ENCODE measurements at regions not wholly inside any gene's neighbourhood (a gene's known extent, or its start where the extent isn't known, plus 50 kb on each side); places are given as distances from the start of the nearest gene placed in this dataset.

DNA sequence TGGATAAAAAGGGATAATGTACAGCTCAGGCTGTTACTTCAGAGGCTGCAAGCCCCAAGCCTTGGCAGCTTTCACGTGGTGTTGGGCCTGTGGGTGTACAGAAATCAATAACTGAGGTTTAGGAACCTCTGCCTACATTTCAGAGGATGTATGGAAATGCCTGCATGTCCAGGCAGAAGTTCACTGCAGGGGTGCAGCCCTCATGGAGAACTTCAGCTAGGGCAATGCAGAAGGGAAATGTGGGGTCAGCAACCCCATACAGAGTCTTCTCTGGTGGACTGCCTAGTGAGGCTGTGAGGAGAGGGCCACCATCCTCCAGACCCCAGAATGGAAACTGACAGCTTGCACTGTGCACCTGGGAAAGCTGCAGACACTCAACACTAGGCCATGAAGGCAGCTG lies 1350.3 kb downstream of the ROBO2 start:
- CTCF ChIA-PET, result no interaction called here
- H3K4me3 Mint-ChIP-seq, result no peak overlapping the region
- H3K36me3 Mint-ChIP-seq (ENCODE audit: low read depth), result no peaks in the 10 kb centered on the region
- no peak for DNase-seq
- no peak overlapping the region for H3K27ac Mint-ChIP-seq
- peaks cover 27% of the 10 kb centered on the region for H3K9me3 Mint-ChIP-seq
- POLR2A ChIA-PET, result no interaction called here
- no peaks in the 10 kb centered on the region for H3K27me3 Mint-ChIP-seq
- H3K4me1 Mint-ChIP-seq, result no peaks in the 10 kb centered on the region

DNA sequence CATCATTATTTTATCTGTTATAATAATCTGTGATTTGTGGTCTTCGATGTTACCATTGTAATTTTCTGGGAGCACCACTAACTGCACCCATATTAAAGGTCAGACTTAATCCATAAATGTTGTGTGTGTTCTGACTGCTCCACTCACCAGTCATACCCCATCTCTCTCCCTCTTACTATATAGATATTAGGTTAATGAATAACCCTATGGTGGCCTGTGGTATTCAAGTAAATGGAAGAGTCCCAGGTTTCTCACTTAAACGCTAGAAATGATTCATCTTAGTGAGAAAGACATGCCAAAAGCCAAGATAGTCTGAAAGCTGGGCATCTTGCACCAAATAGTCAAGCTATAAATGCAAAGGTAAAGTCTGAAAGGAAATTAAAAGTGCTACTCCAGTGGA lies 1358.5 kb downstream of the ROBO2 start:
- ChIA-PET CTCF (no interaction called here), POLR2A (no interaction called here)
- Mint-ChIP-seq H3K4me3 (no peak overlapping the region), H3K36me3 (ENCODE audit: low read depth) (no peaks in the 10 kb centered on the region), H3K27me3 (no peaks in the 10 kb centered on the region), H3K9me3 (no peaks in the 10 kb centered on the region), H3K4me1 (no peaks in the 10 kb centered on the region), H3K27ac (no peak overlapping the region)
- no peak for DNase-seq

DNA sequence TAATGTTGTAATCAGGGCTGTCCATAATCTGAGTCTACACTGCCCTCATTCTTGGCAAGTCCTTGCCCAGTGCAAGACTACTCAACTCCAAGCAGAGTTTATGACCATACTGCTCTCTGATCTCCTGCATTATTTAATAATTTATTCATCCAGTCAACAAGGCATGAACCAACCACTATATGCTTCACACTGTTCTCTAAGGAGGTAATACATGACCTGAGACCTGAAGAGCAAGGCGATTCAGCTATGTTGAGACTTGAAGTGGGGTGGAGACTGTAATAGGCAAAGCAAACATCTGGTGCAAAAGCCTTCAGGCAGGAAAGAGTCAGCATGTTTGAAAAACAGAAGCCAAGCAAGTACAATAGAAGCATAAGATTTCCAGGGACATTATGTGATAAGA lies 1362.8 kb downstream of the ROBO2 start:
- no peak overlapping the region for H3K27ac Mint-ChIP-seq
- H3K4me3 Mint-ChIP-seq, result no peak overlapping the region
- DNase-seq, result no peak
- H3K27me3 Mint-ChIP-seq, result no peaks in the 10 kb centered on the region
- H3K4me1 Mint-ChIP-seq, result no peaks in the 10 kb centered on the region
- POLR2A ChIA-PET, result no interaction called here
- CTCF ChIA-PET, result no interaction called here
- no peaks in the 10 kb centered on the region for H3K36me3 Mint-ChIP-seq (ENCODE audit: low read depth)
- no peaks in the 10 kb centered on the region for H3K9me3 Mint-ChIP-seq

DNA sequence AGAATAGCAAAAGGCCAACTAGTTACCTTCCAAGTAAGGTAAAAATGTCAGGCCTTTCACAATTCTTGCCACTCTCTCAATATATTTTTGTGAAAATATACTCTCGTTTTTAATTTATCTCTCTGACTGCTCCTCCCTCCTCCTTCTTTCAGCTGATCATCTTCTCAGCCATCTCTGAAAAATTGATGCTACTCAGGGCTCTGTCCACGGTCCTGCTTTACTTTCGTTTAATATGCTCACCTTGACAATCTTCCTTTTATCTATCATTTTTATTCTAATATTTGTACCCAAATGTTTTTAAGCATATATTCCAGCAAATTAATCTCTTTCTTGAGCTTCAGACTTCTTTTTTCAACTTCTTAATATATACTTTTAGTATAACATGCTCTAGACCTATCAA lies 1362.1 kb downstream of the ROBO1 start:
- no peak overlapping the region for H3K27ac Mint-ChIP-seq
- H3K27me3 Mint-ChIP-seq, result no peaks in the 10 kb centered on the region
- DNase-seq, result no peak
- ChIA-PET POLR2A (no interaction called here), CTCF (no interaction called here)
- no peak overlapping the region for H3K4me3 Mint-ChIP-seq
- H3K9me3 Mint-ChIP-seq, result peaks cover 2% of the 10 kb centered on the region
- no peaks in the 10 kb centered on the region for H3K36me3 Mint-ChIP-seq (ENCODE audit: low read depth)
- no peaks in the 10 kb centered on the region for H3K4me1 Mint-ChIP-seq

- Mint-ChIP-seq H3K27ac (no peak overlapping the region), H3K36me3 (ENCODE audit: low read depth) (no peaks in the 10 kb centered on the region), H3K4me3 (no peak overlapping the region), H3K27me3 (no peaks in the 10 kb centered on the region), H3K4me1 (no peaks in the 10 kb centered on the region), H3K9me3 (peaks cover 2% of the 10 kb centered on the region)
- ChIA-PET POLR2A (no interaction called here), CTCF (no interaction called here)
- no peak for DNase-seq
Measured at GRCh38 chr3:78406396-78406795, 1361.4 kb downstream of the ROBO1 start.

- no peaks in the 10 kb centered on the region for H3K27me3 Mint-ChIP-seq
- ChIA-PET POLR2A (no interaction called here), CTCF (no interaction called here)
- no peak overlapping the region for H3K4me3 Mint-ChIP-seq
- H3K36me3 Mint-ChIP-seq (ENCODE audit: low read depth), result no peaks in the 10 kb centered on the region
- DNase-seq, result no peak
- peaks cover 2% of the 10 kb centered on the region for H3K9me3 Mint-ChIP-seq
- no peak overlapping the region for H3K27ac Mint-ChIP-seq
- H3K4me1 Mint-ChIP-seq, result no peaks in the 10 kb centered on the region
Measured at GRCh38 chr3:78410077-78410476, 1357.7 kb downstream of the ROBO1 start.

DNA sequence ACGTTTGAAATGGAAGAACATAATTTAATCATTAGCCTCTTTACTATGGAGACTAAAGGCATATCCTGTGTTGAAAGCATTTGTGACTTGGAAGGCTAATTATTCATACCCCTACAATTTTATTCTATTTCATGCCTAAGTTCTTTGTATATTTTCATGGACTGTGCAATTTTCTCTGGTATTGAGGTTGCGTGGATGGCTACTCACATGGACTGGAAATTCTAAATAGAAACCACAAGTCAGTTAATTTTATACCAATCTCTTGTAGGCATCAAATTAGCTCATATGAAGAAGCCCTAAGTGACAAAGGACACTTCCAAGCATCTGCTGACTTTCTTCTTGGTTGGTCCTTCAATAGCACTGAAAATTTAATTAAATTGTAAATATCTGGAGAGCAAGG lies 1353.5 kb downstream of the ROBO1 start:
- ChIA-PET POLR2A (no interaction called here), CTCF (no interaction called here)
- H3K27me3 Mint-ChIP-seq, result no peaks in the 10 kb centered on the region
- H3K9me3 Mint-ChIP-seq, result peaks cover 5% of the 10 kb centered on the region
- no peaks in the 10 kb centered on the region for H3K4me1 Mint-ChIP-seq
- no peak overlapping the region for H3K4me3 Mint-ChIP-seq
- H3K27ac Mint-ChIP-seq, result no peak overlapping the region
- no peaks in the 10 kb centered on the region for H3K36me3 Mint-ChIP-seq (ENCODE audit: low read depth)
- no peak for DNase-seq

DNA sequence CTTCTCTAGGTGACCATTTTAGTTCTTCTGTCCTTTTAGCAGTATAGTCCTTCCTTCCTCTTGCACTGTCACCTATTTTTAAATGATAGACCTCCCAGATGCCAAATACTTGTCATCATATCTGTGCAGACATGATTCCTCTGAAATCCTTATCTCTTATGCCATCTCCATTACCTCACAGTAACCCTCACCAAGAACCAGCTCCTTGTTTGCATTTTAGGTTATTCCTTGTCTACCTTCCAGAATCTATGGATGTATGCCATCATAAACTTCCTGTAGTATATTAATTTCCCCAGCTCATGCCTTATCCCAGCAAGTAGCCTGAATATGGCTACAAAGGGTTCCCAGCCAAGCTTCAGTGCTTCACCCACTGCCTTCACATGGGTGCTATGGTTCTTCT lies 1347.2 kb downstream of the ROBO1 start:
- H3K4me1 Mint-ChIP-seq, result no peaks in the 10 kb centered on the region
- no peak overlapping the region for H3K27ac Mint-ChIP-seq
- ChIA-PET CTCF (no interaction called here), POLR2A (no interaction called here)
- no peak overlapping the region for H3K4me3 Mint-ChIP-seq
- H3K9me3 Mint-ChIP-seq, result peaks cover 3% of the 10 kb centered on the region
- no peaks in the 10 kb centered on the region for H3K27me3 Mint-ChIP-seq
- no peaks in the 10 kb centered on the region for H3K36me3 Mint-ChIP-seq (ENCODE audit: low read depth)
- no peak for DNase-seq

GRCh38 chr3:78421247-78421966 lies 1346.4 kb downstream of the ROBO1 start:
- Mint-ChIP-seq H3K4me3 (no peak overlapping the region), H3K27ac (no peak overlapping the region), H3K4me1 (no peaks in the 10 kb centered on the region), H3K9me3 (no peaks in the 10 kb centered on the region), H3K36me3 (ENCODE audit: low read depth) (no peaks in the 10 kb centered on the region), H3K27me3 (no peaks in the 10 kb centered on the region)
- POLR2A ChIA-PET, result no interaction called here
- no peak for DNase-seq
- CTCF ChIA-PET, result no interaction called here

DNA sequence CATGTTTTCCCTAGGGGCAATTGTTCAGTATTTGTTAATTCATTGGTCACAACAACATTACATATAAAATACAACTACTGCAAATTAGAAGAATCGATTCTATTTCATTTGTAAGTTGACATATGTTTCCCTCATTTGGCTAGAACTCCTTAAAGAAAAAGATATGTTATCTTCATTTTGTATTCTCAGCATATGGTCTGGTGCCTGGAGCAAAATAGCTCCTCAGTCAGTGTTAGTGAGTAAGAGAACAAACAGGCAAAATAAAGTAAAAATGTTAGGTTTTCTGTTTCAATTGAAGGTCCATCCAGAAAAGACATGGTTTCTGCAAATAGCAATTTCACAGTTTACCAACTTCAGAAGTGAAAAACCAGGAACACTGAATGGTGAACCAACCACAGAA lies 1343.1 kb downstream of the ROBO1 start:
- Mint-ChIP-seq H3K9me3 (peaks cover 3% of the 10 kb centered on the region), H3K4me3 (no peak overlapping the region), H3K4me1 (no peaks in the 10 kb centered on the region), H3K36me3 (ENCODE audit: low read depth) (no peaks in the 10 kb centered on the region), H3K27me3 (no peaks in the 10 kb centered on the region), H3K27ac (no peak overlapping the region)
- ChIA-PET CTCF (no interaction called here), POLR2A (no interaction called here)
- DNase-seq, result no peak

DNA sequence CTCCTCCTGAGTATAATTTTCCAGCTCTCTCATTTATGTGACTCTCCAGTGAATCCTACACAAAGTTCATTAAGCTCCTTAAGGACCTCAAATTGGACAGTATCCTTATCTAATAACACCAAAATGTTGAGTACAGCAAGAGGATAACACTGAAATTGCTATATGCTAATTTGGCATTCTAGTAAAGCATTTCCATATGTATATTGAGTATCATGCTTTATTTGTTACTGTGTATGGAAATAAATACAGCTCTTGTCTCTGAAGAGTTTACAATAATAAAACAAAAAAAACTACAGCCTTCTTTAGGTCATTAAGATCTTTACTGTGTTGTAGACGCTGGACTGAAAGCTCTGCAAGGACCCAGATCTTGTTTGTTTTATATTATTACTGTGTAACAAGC lies 1341.3 kb downstream of the ROBO1 start:
- Mint-ChIP-seq H3K27ac (no peak overlapping the region), H3K4me1 (no peaks in the 10 kb centered on the region), H3K4me3 (no peak overlapping the region), H3K36me3 (ENCODE audit: low read depth) (no peaks in the 10 kb centered on the region), H3K9me3 (peaks cover 3% of the 10 kb centered on the region), H3K27me3 (no peaks in the 10 kb centered on the region)
- ChIA-PET POLR2A (no interaction called here), CTCF (no interaction called here)
- DNase-seq, result no peak

DNA sequence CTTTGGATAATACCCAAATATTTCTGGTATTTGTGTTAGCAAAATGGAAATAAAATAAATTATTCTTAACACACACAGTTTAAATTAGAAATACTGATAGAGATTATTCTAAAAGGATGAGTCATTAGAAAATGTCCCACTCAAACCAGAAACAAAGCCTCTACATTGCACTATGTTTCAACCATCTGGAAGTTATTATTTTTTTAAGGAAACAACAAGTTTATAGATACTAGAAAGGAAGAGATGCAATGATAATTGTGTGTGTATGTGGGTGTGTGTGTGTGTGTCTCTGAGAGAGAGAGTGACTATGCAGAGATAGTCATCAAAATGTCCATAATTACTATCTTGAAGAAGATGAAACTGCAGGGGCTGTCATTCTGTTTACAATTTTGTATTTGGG lies 1340.5 kb downstream of the ROBO1 start:
- ChIA-PET POLR2A (no interaction called here), CTCF (no interaction called here)
- H3K27me3 Mint-ChIP-seq, result no peaks in the 10 kb centered on the region
- no peaks in the 10 kb centered on the region for H3K4me1 Mint-ChIP-seq
- H3K36me3 Mint-ChIP-seq (ENCODE audit: low read depth), result no peaks in the 10 kb centered on the region
- H3K9me3 Mint-ChIP-seq, result peaks cover 3% of the 10 kb centered on the region
- H3K27ac Mint-ChIP-seq, result no peak overlapping the region
- H3K4me3 Mint-ChIP-seq, result no peak overlapping the region
- DNase-seq, result no peak

DNA sequence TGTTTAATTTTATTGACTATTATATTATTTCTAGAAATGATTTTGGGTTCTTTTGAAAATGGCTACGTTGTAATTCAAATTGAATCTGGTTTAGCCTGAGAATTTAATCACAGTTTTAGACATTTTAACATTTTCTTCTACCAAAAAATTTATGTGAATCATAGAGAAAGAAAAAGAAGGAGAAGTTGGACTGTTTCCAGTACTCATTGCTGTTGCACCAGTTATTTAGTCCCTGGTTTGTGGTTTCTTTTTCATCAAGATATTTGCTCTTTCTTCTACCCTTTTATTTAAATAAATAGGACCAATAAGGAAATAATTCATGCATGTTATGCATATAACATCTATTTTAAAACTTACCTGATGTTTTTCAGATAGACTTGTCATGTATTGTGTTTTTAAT lies 1337.1 kb downstream of the ROBO1 start:
- POLR2A ChIA-PET, result no interaction called here
- Mint-ChIP-seq H3K4me1 (no peaks in the 10 kb centered on the region), H3K27me3 (no peaks in the 10 kb centered on the region), H3K27ac (no peak overlapping the region), H3K36me3 (ENCODE audit: low read depth) (no peaks in the 10 kb centered on the region), H3K4me3 (no peak overlapping the region), H3K9me3 (peaks cover 3% of the 10 kb centered on the region)
- CTCF ChIA-PET, result no interaction called here
- no peak for DNase-seq

DNA sequence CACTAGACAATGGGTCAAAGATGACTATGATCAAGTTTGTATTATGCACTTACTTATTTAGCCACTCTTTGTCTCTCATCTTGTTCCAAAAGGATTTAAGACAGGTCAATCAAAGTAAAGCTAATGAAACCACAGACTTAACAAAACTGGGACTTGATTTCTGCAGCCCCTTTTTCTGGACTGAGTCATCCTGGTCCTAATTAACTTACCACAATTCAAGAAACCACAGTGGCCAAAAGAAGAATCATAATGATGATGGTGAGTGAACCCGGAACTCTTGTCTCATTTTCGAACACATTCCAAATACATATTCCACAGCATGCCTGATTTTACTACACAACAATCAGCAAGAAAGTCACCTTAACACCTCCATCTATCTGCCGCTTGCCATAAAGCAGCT lies 1333.0 kb downstream of the ROBO1 start:
- no peak for DNase-seq
- CTCF ChIA-PET, result no interaction called here
- Mint-ChIP-seq H3K4me1 (no peaks in the 10 kb centered on the region), H3K36me3 (ENCODE audit: low read depth) (no peaks in the 10 kb centered on the region), H3K9me3 (peaks cover 2% of the 10 kb centered on the region), H3K27me3 (no peaks in the 10 kb centered on the region), H3K27ac (no peak overlapping the region), H3K4me3 (no peak overlapping the region)
- POLR2A ChIA-PET, result no interaction called here

- no peak for DNase-seq
- Mint-ChIP-seq H3K36me3 (ENCODE audit: low read depth) (no peaks in the 10 kb centered on the region), H3K9me3 (peaks cover 7% of the 10 kb centered on the region), H3K27ac (no peak overlapping the region), H3K4me3 (no peak overlapping the region), H3K4me1 (no peaks in the 10 kb centered on the region), H3K27me3 (no peaks in the 10 kb centered on the region)
- CTCF ChIA-PET, result no interaction called here
- POLR2A ChIA-PET, result no interaction called here
Measured at GRCh38 chr3:78455166-78455565, 1312.6 kb downstream of the ROBO1 start.
